ENCODE measurements at regions not wholly inside any gene's neighbourhood (a gene's known extent, or its start where the extent isn't known, plus 50 kb on each side); places are given as distances from the start of the nearest gene placed in this dataset.

- TF ChIP-seq CTCF (conservative IDR thresholded peaks at IDR 0.05 in 1 of 2, IDR thresholded peaks at IDR 0.05 in 1 of 2; ENCODE audit: low read depth in 1 of 2, low read length in 2 of 2) (no peak), EZH2 (IDR thresholded peaks at IDR 0.05; ENCODE audit: low read length, missing control alignments) (no peak)
Measured at GRCh38 chr7:45366475-45366874, 207.7 kb upstream of the ADCY1 start.

All from fibroblast of lung (primary cell).